Glutamatergic neuron (in vitro differentiated cells): ENCODE measurements at regions not wholly inside any gene's neighbourhood (a gene's known extent, or its start where the extent isn't known, plus 50 kb on each side); places are given as distances from the start of the nearest gene placed in this dataset.

Source experiments
- DNase-seq: peaks from one replicate; pipeline ENCODE4 v3.0.0; 2022
- H3K27ac Mint-ChIP-seq: one replicate; pipeline ENCODE4 v1.8.0; 2020; ENCODE audit warnings: mild to moderate bottlenecking, mixed read lengths, inconsistent platforms; ENCODE audit not compliant: unreplicated experiment
- H3K27me3 Mint-ChIP-seq: one replicate; pipeline ENCODE4 v1.8.0; 2020; ENCODE audit warnings: mild to moderate bottlenecking, moderate library complexity, mixed read lengths, inconsistent platforms; ENCODE audit not compliant: unreplicated experiment
- H3K36me3 Mint-ChIP-seq: one replicate; pipeline ENCODE4 v1.8.0; 2020; ENCODE audit warnings: mild to moderate bottlenecking, mixed read lengths, inconsistent platforms; ENCODE audit not compliant: unreplicated experiment
- H3K4me1 Mint-ChIP-seq: one replicate; pipeline ENCODE4 v1.8.0; 2020; ENCODE audit warnings: mild to moderate bottlenecking, low read depth, mixed read lengths, inconsistent platforms; ENCODE audit not compliant: unreplicated experiment
- H3K4me3 Mint-ChIP-seq: one replicate; pipeline ENCODE4 v1.8.0; 2020; ENCODE audit warnings: mild to moderate bottlenecking, mixed read lengths, inconsistent platforms; ENCODE audit not compliant: unreplicated experiment
- H3K9me3 Mint-ChIP-seq: one replicate; pipeline ENCODE4 v1.8.0; 2020; ENCODE audit warnings: mild to moderate bottlenecking, moderate library complexity, mixed read lengths, inconsistent platforms; ENCODE audit not compliant: unreplicated experiment
- CTCF ChIP-seq: fragments of 200-600 bp; sonication (generic); IDR thresholded peaks from one replicate; pipeline ENCODE4 v1.5.0; 2021; ENCODE audit not compliant: partially characterized antibody, unreplicated experiment

- Mint-ChIP-seq H3K9me3 (no peaks in the 10 kb centered on the region), H3K4me3 (no peak overlapping the region), H3K4me1 (no peaks in the 10 kb centered on the region), H3K27ac (no peak overlapping the region), H3K27me3 (no peaks in the 10 kb centered on the region), H3K36me3 (peaks cover 5% of the 10 kb centered on the region)
- no peak for DNase-seq
- TF ChIP-seq CTCF: no peak
Observed at GRCh38 chr4:114286262-114286810, 306.9 kb upstream of the ARSJ start.

GRCh38 chr4:114287079-114287696 lies 307.7 kb upstream of the ARSJ start:
- Mint-ChIP-seq H3K27me3 (no peaks in the 10 kb centered on the region), H3K9me3 (no peaks in the 10 kb centered on the region), H3K36me3 (peaks cover 7% of the 10 kb centered on the region), H3K27ac (no peak overlapping the region), H3K4me3 (no peak overlapping the region), H3K4me1 (no peaks in the 10 kb centered on the region)
- no peak for TF ChIP-seq CTCF
- DNase-seq: no peak

GRCh38 chr4:114296126-114296525 lies 302.5 kb upstream of the UGT8 start:
- peaks cover 7% of the 10 kb centered on the region for H3K36me3 Mint-ChIP-seq
- no peak overlapping the region for H3K27ac Mint-ChIP-seq
- no peaks in the 10 kb centered on the region for H3K4me1 Mint-ChIP-seq
- H3K27me3 Mint-ChIP-seq: peaks cover 1% of the 10 kb centered on the region
- TF ChIP-seq CTCF: no peak
- peaks cover 5% of the 10 kb centered on the region for H3K9me3 Mint-ChIP-seq
- H3K4me3 Mint-ChIP-seq: no peak overlapping the region
- DNase-seq: no peak

GRCh38 chr4:114302472-114302871 lies 296.1 kb upstream of the UGT8 start:
- Mint-ChIP-seq H3K36me3 (no peaks in the 10 kb centered on the region), H3K27me3 (no peaks in the 10 kb centered on the region), H3K4me3 (no peak overlapping the region), H3K27ac (no peak overlapping the region), H3K9me3 (no peaks in the 10 kb centered on the region), H3K4me1 (no peaks in the 10 kb centered on the region)
- DNase-seq: no peak
- TF ChIP-seq CTCF: no peak

- no peak overlapping the region for H3K4me3 Mint-ChIP-seq
- no peaks in the 10 kb centered on the region for H3K27me3 Mint-ChIP-seq
- no peak for TF ChIP-seq CTCF
- no peak for DNase-seq
- H3K4me1 Mint-ChIP-seq: no peaks in the 10 kb centered on the region
- H3K36me3 Mint-ChIP-seq: no peaks in the 10 kb centered on the region
- H3K27ac Mint-ChIP-seq: no peak overlapping the region
- no peaks in the 10 kb centered on the region for H3K9me3 Mint-ChIP-seq
Observed at GRCh38 chr4:114304046-114304445, 294.6 kb upstream of the UGT8 start.
